Fibroblast of pulmonary artery (primary cell): ENCODE measurements at regions not wholly inside any gene's neighbourhood (a gene's known extent, or its start where the extent isn't known, plus 50 kb on each side); places are given as distances from the start of the nearest gene placed in this dataset.
A peak's percentile ranks its signal among the peaks of the same experiment; 100 is the strongest.
"Not testable (repeated sequence)": the region's sequence is repeated elsewhere in the genome, so short reads cannot be mapped to it uniquely, and the experiment has no call there.

Source experiments
- DNase-seq: peaks from one replicate; pipeline ENCODE4 v3.0.0-alpha.2; 2010; ENCODE audit warnings: low read depth
- H3K4me3 ChIP-seq: replicated peaks from 2 replicates; pipeline ENCODE4 v1.5.1; 2011; ENCODE audit warnings: low read depth, mild to moderate bottlenecking, control low read depth, low read length, moderate library complexity
- CTCF ChIP-seq: IDR thresholded peaks from 2 replicates; pipeline ENCODE4 v1.5.1; 2011; ENCODE audit warnings: mild to moderate bottlenecking, control low read depth, low read length, inconsistent platforms; ENCODE audit errors: missing control alignments

- no peak for TF ChIP-seq CTCF
- no peak overlapping the region for H3K4me3 ChIP-seq
These were observed 137.8 kb downstream of the TSEN15 start for GRCh38 chr1:184189361-184189760.

GRCh38 chr1:184190616-184191015 lies 139.1 kb downstream of the TSEN15 start:
- TF ChIP-seq CTCF = no peak
- no peak overlapping the region for H3K4me3 ChIP-seq
- DNase-seq = no peak

More at GRCh38 chr1:184189361-184189760, 137.8 kb downstream of the TSEN15 start:
- DNase-seq = peak; percentile 37

- peak; percentile 87 for DNase-seq
- no peak for TF ChIP-seq CTCF
- no peak overlapping the region for H3K4me3 ChIP-seq
These were observed 139.7 kb downstream of the TSEN15 start for GRCh38 chr1:184191181-184191621.

- no peak for TF ChIP-seq CTCF
- DNase-seq = no peak
These were observed 141.3 kb downstream of the TSEN15 start for GRCh38 chr1:184192796-184193195.

GRCh38 chr1:184193451-184193850 lies 141.9 kb downstream of the TSEN15 start:
- H3K4me3 ChIP-seq = no peak overlapping the region
- no peak for TF ChIP-seq CTCF
- no peak for DNase-seq

More at GRCh38 chr1:184192796-184193195, 141.3 kb downstream of the TSEN15 start:
- no peak overlapping the region for H3K4me3 ChIP-seq

- H3K4me3 ChIP-seq = no peak overlapping the region
- TF ChIP-seq CTCF = no peak
- DNase-seq = no peak
These were observed 142.7 kb downstream of the TSEN15 start for GRCh38 chr1:184194236-184194635.

GRCh38 chr1:184195722-184196121 lies 144.2 kb downstream of the TSEN15 start:
- DNase-seq, H3K4me3 ChIP-seq: not testable (repeated sequence)
